ENCODE measurements at regions not wholly inside any gene's neighbourhood (a gene's known extent, or its start where the extent isn't known, plus 50 kb on each side); places are given as distances from the start of the nearest gene placed in this dataset.

- Histone ChIP-seq H3K36me3 (ENCODE audit: control insufficient read depth in 2 of 2, extremely low read depth in 1 of 2, insufficient read depth in 2 of 2, low read length in 2 of 2) (no peaks in the 10 kb centered on the region), H3K9me1 (ENCODE audit: control insufficient read depth, extremely low read depth, insufficient read depth, low read length) (no peaks in the 10 kb centered on the region), H3K4me1 (ENCODE audit: control insufficient read depth, extremely low read depth, insufficient read depth, low read length) (no peaks in the 10 kb centered on the region), H4K20me1 (ENCODE audit: control insufficient read depth, extremely low read depth, insufficient read depth, low read length) (no peaks in the 10 kb centered on the region), H3K27me3 (ENCODE audit: control insufficient read depth, extremely low read depth, insufficient read depth, low read length) (no peaks in the 10 kb centered on the region), H3K27ac (ENCODE audit: control insufficient read depth, insufficient read depth, low read length) (no peak overlapping the region), H3K79me2 (ENCODE audit: control insufficient read depth, insufficient read depth, low read length) (no peaks in the 10 kb centered on the region), H3K9ac (ENCODE audit: control insufficient read depth, extremely low read depth, insufficient read depth, low read length) (no peak overlapping the region), H3K4me3 (ENCODE audit: control insufficient read depth in 2 of 3, extremely low read depth in 1 of 3, insufficient read depth in 2 of 3, low read depth in 1 of 3, low read length in 3 of 3) (no peak overlapping the region), H3K4me2 (ENCODE audit: control insufficient read depth, extremely low read depth, insufficient read depth, low read depth, low read length) (no peak overlapping the region), H3K9me3 (ENCODE audit: control insufficient read depth, low read depth, low read length) (no peaks in the 10 kb centered on the region), H2AFZ (ENCODE audit: control insufficient read depth, low read length) (no peak overlapping the region)
- FAIRE-seq (no peak), DNase-seq (ENCODE audit: low read depth, low spot score) (no peak)
- dilution Hi-C loops (cut with MboI; ENCODE audit: extremely low pct_ligation_motif_present, low sequenced_read_pairs) = no loop called here
- TF ChIP-seq CTCF (optimal IDR thresholded peaks at IDR 0.05 in 1 of 3, IDR thresholded peaks at IDR 0.05 in 1 of 3, conservative IDR thresholded peaks at IDR 0.05 in 1 of 3; ENCODE audit: extremely low read depth in 1 of 3, insufficient read depth in 2 of 3, low read length in 3 of 3) = no peak
- TF ChIP-seq EZH2 (IDR thresholded peaks at IDR 0.05; ENCODE audit: low read length) = no peak
These were observed 211.3 kb upstream of the APCDD1 start for GRCh38 chr18:10242936-10243680.

- dilution Hi-C loops (cut with MboI; ENCODE audit: extremely low pct_ligation_motif_present, low sequenced_read_pairs) = no loop called here
- FAIRE-seq = no peak
These were observed 210.1 kb upstream of the APCDD1 start for GRCh38 chr18:10244341-10244740.

More at GRCh38 chr18:10244341-10244740, 210.1 kb upstream of the APCDD1 start:
- Histone ChIP-seq H3K4me2 (ENCODE audit: control insufficient read depth, extremely low read depth, insufficient read depth, low read depth, low read length) (no peak overlapping the region), H3K4me3 (ENCODE audit: control insufficient read depth in 2 of 3, extremely low read depth in 1 of 3, insufficient read depth in 2 of 3, low read depth in 1 of 3, low read length in 3 of 3) (no peak overlapping the region), H3K9me3 (ENCODE audit: control insufficient read depth, low read depth, low read length) (no peaks in the 10 kb centered on the region), H3K9me1 (ENCODE audit: control insufficient read depth, extremely low read depth, insufficient read depth, low read length) (no peaks in the 10 kb centered on the region), H3K4me1 (ENCODE audit: control insufficient read depth, extremely low read depth, insufficient read depth, low read length) (no peaks in the 10 kb centered on the region), H2AFZ (ENCODE audit: control insufficient read depth, low read length) (no peak overlapping the region), H3K27ac (ENCODE audit: control insufficient read depth, insufficient read depth, low read length) (no peak overlapping the region), H3K36me3 (ENCODE audit: control insufficient read depth in 2 of 2, extremely low read depth in 1 of 2, insufficient read depth in 2 of 2, low read length in 2 of 2) (no peaks in the 10 kb centered on the region), H3K9ac (ENCODE audit: control insufficient read depth, extremely low read depth, insufficient read depth, low read length) (no peak overlapping the region), H3K79me2 (ENCODE audit: control insufficient read depth, insufficient read depth, low read length) (no peaks in the 10 kb centered on the region), H4K20me1 (ENCODE audit: control insufficient read depth, extremely low read depth, insufficient read depth, low read length) (no peaks in the 10 kb centered on the region), H3K27me3 (ENCODE audit: control insufficient read depth, extremely low read depth, insufficient read depth, low read length) (no peaks in the 10 kb centered on the region)
- TF ChIP-seq EZH2 (IDR thresholded peaks at IDR 0.05; ENCODE audit: low read length) (no peak), CTCF (optimal IDR thresholded peaks at IDR 0.05 in 1 of 3, IDR thresholded peaks at IDR 0.05 in 1 of 3, conservative IDR thresholded peaks at IDR 0.05 in 1 of 3; ENCODE audit: extremely low read depth in 1 of 3, insufficient read depth in 2 of 3, low read length in 3 of 3) (no peak)
- DNase-seq (ENCODE audit: low read depth, low spot score) = no peak

Measured in keratinocyte (primary cell).